ENCODE measurements at regions not wholly inside any gene's neighbourhood (a gene's known extent, or its start where the extent isn't known, plus 50 kb on each side); places are given as distances from the start of the nearest gene placed in this dataset.
"Not testable (repeated sequence)": the region's sequence is repeated elsewhere in the genome, so short reads cannot be mapped to it uniquely, and the experiment has no call there.

GRCh38 chr14:106141242-106142220, 615.1 kb downstream of the TMEM121 start:
- no peak for DNase-seq (ENCODE audit: low spot score)

- not testable (repeated sequence) for DNase-seq (ENCODE audit: low spot score)
Measured at GRCh38 chr14:106145731-106146130, 619.3 kb downstream of the TMEM121 start.

GRCh38 chr14:106153362-106153955, 627.1 kb downstream of the TMEM121 start:
- DNase-seq (ENCODE audit: low spot score) = not testable (repeated sequence)

GRCh38 chr14:106163316-106163715, 636.9 kb downstream of the TMEM121 start:
- no peak for DNase-seq (ENCODE audit: low spot score)

GRCh38 chr14:106163812-106164211, 637.4 kb downstream of the TMEM121 start:
- not testable (repeated sequence) for DNase-seq (ENCODE audit: low spot score)

GRCh38 chr14:106166232-106166631, 639.8 kb downstream of the TMEM121 start:
- DNase-seq (ENCODE audit: low spot score) = no peak

- no peak for DNase-seq (ENCODE audit: low spot score)
Measured at GRCh38 chr14:106166650-106167204, 640.3 kb downstream of the TMEM121 start.

- DNase-seq (ENCODE audit: low spot score) = not testable (repeated sequence)
Measured at GRCh38 chr14:106170163-106170658, 643.8 kb downstream of the TMEM121 start.

- no peak for DNase-seq (ENCODE audit: low spot score)
Measured at GRCh38 chr14:106174206-106174605, 647.8 kb downstream of the TMEM121 start.

GRCh38 chr14:106177266-106178246, 651.2 kb downstream of the TMEM121 start:
- not testable (repeated sequence) for DNase-seq (ENCODE audit: low spot score)

- DNase-seq (ENCODE audit: low spot score) = no peak
Measured at GRCh38 chr14:106179761-106180160, 653.4 kb downstream of the TMEM121 start.

- DNase-seq (ENCODE audit: low spot score) = not testable (repeated sequence)
Measured at GRCh38 chr14:106184771-106185170, 658.4 kb downstream of the TMEM121 start.

GRCh38 chr14:106185174-106185836, 658.9 kb downstream of the TMEM121 start:
- DNase-seq (ENCODE audit: low spot score) = not testable (repeated sequence)

- no peak for DNase-seq (ENCODE audit: low spot score)
Measured at GRCh38 chr14:106185837-106186233, 659.5 kb downstream of the TMEM121 start.

- no peak for DNase-seq (ENCODE audit: low spot score)
Measured at GRCh38 chr14:106187216-106187615, 660.8 kb downstream of the TMEM121 start.

- DNase-seq (ENCODE audit: low spot score) = not testable (repeated sequence)
Measured at GRCh38 chr14:106192701-106193100, 666.3 kb downstream of the TMEM121 start.

GRCh38 chr14:106196459-106196858, 670.1 kb downstream of the TMEM121 start:
- DNase-seq (ENCODE audit: low spot score) = not testable (repeated sequence)

- DNase-seq (ENCODE audit: low spot score) = not testable (repeated sequence)
Measured at GRCh38 chr14:106197264-106197663, 670.9 kb downstream of the TMEM121 start.

- DNase-seq (ENCODE audit: low spot score) = no peak
Measured at GRCh38 chr14:106199097-106199496, 672.7 kb downstream of the TMEM121 start.

- DNase-seq (ENCODE audit: low spot score) = no peak
Measured at GRCh38 chr14:106200541-106201315, 674.3 kb downstream of the TMEM121 start.
